Heart left ventricle (tissue), 16 donors: ENCODE measurements at regions not wholly inside any gene's neighbourhood (a gene's known extent, or its start where the extent isn't known, plus 50 kb on each side); places are given as distances from the start of the nearest gene placed in this dataset.

Experiments
- ATAC-seq, 4 donors: fragments of 200-7000 bp; cut with Tn5 transposase; one replicate each; pipeline ENCODE4 v1.9.1; 2020 to 2022; ENCODE audit warnings: moderate library complexity in 4 of 4, mild to moderate bottlenecking in 3 of 4, moderate number of reproducible peaks in 1 of 4
- DNase-seq, 5 donors: peaks; one replicate each; pipeline ENCODE4 v3.0.0-alpha.2; 2020
- H3K27ac ChIP-seq, 12 donors: fragments of 200-600 bp; sonication (generic) in 4 of 12; one replicate each; pipeline versions ENCODE4 v1.5.0 to v1.8.0; 2016 to 2022; ENCODE audit warnings: mild to moderate bottlenecking in 2 of 12
- H3K27me3 ChIP-seq, 9 donors: fragments of 200-600 bp; sonication (generic) in 2 of 9; one replicate each; pipeline versions ENCODE4 v1.5.1 to v1.8.0; 2016 to 2022; ENCODE audit warnings: mild to moderate bottlenecking in 3 of 9
- H3K36me3 ChIP-seq, 9 donors: fragments of 200-600 bp; sonication (generic) in 2 of 9; one replicate each; pipeline versions ENCODE4 v1.5.0 to v1.8.0; 2018 to 2022; ENCODE audit warnings: mild to moderate bottlenecking in 2 of 9
- H3K4me1 ChIP-seq, 12 donors: fragments of 200-600 bp; sonication (generic) in 4 of 12; one replicate each; pipeline versions ENCODE4 v1.5.0 to v1.8.0; 2016 to 2022; ENCODE audit warnings: mild to moderate bottlenecking in 3 of 12
- H3K4me3 ChIP-seq, 12 donors: fragments of 200-600 bp; sonication (generic) in 4 of 12; one replicate each; pipeline versions ENCODE4 v1.5.0 to v1.8.0; 2017 to 2022; ENCODE audit warnings: mild to moderate bottlenecking in 9 of 12, moderate library complexity in 4 of 12
- H3K9me3 ChIP-seq, 12 donors: fragments of 200-600 bp; sonication (generic) in 4 of 12; one replicate each; pipeline versions ENCODE4 v1.5.0 to v1.8.0; 2016 to 2022; ENCODE audit warnings: mild to moderate bottlenecking in 1 of 12
- POLR2A ChIP-seq, 2 donors: fragments of 450-650 bp; IDR thresholded peaks; one replicate each; pipeline ENCODE4 v1.6.1; 2017; ENCODE audit warnings: antibody characterized with exemption in 2 of 2, mild to moderate bottlenecking in 2 of 2, moderate library complexity in 2 of 2
- WGBS, 4 donors: extraction: QIAGEN DNeasy Blood & Tissue Kit in 2 of 4; methylation state at CpG; one replicate each; pipeline versions ENCODE4 v1.1.5 to v1.1.7; 2013 to 2018; 5-methylcytosine and 5-hydroxymethylcytosine counted together
- intact Hi-C, 10 donors: fragments of 100-400 bp; cut with DNase I; formaldehyde crosslinking; loops; one replicate each; pipeline versions ENCODE4 v1.11.1 to v1.14.2; 2022
- TF ChIP-seq, protein P1 (sequence below), 12 donors: fragments of 200-600 bp; sonication (generic) in 4 of 12; IDR thresholded peaks; one replicate each; pipeline versions ENCODE4 v1.5.0 to v1.8.0; 2018 to 2022; ENCODE audit warnings: antibody characterized with exemption in 12 of 12, mild to moderate bottlenecking in 5 of 12
- donor health status: ischemic (EF 13 %, LVEDD 7.1; RV severe dilation, severe dysfunction).
- donor health status: healthy with polysubstance abuse.
- donor health status: DM: no; HTN: yes; CAD: no.
- donor health status: DM: no; HTN: no; CAD: no.
- donor health status: ischemic (EF 25% LVEDD 6.9; RV normal size, moderate dysfunction).
- donor health status: ischemic (EF 25% LVEDD 5.7; RV mildly dilated, moderate dysfunction).
- donor health status: healthy.
- donor health status: DM: yes; HTN: yes; CAD: no.
- donor health status: ischemic (EF 35%, LVEDD 5.7; RV mildly dilated, moderate dysfunction).
- donor health status: nonischemic (EF 11% LVEDD 7.7; RV severe dilation, severe dysfunction).
- donor health status: DM: yes; HTN: yes; CAD: no.
- donor health status: PGD.
- donor health status: ischemic (EF 29% LVEDD 5.4; RV normal size, mild dysfunction).
- donor health status: nonischemic (EF 23%, LVEDD 6.1; RV moderate dilation, normal function).

DNA sequence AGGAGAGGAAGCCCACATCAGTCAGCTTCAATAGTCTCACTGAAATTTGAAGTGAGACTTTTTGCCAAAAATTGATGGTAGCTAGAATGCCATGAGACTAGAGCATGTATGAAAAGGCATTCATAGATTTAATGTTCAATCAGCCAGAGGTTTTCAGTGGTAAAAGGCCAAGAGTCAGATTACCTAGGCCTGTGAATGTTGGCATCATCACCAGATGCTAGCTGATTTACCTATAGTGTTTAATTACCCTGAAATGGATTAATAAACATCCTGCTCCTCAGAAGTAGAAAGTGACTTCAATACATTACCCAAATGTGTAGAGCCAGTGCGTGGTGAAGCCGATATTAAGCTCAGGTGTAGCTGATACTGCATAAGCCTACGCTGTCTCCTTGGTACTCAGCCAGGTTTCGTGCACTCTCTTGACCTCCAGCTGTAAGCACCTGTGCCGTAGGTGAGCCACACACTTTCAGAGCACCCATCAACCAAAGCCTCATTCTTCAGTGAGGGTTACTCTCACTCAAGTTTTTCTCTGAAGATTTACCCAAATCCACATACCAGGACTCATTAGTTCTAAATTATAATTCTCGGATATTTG, 1140.3 kb upstream of the SLC10A2 start:
- DNase-seq (no peak), ATAC-seq (no peak)
- H3K27ac ChIP-seq = no peak overlapping the region
- H3K27me3 ChIP-seq = no peaks in the 10 kb centered on the region
- H3K4me1 ChIP-seq = no peaks in the 10 kb centered on the region
- no peaks in the 10 kb centered on the region for H3K36me3 ChIP-seq
- intact Hi-C loops = no loop called here
- H3K4me3 ChIP-seq = no peak overlapping the region
- TF ChIP-seq, protein P1, sequence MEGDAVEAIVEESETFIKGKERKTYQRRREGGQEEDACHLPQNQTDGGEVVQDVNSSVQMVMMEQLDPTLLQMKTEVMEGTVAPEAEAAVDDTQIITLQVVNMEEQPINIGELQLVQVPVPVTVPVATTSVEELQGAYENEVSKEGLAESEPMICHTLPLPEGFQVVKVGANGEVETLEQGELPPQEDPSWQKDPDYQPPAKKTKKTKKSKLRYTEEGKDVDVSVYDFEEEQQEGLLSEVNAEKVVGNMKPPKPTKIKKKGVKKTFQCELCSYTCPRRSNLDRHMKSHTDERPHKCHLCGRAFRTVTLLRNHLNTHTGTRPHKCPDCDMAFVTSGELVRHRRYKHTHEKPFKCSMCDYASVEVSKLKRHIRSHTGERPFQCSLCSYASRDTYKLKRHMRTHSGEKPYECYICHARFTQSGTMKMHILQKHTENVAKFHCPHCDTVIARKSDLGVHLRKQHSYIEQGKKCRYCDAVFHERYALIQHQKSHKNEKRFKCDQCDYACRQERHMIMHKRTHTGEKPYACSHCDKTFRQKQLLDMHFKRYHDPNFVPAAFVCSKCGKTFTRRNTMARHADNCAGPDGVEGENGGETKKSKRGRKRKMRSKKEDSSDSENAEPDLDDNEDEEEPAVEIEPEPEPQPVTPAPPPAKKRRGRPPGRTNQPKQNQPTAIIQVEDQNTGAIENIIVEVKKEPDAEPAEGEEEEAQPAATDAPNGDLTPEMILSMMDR (IDR thresholded peaks at IDR 0.05) = no peak
- no peak for TF ChIP-seq POLR2A (IDR thresholded peaks at IDR 0.05)
- 93 to 96% (median 94%) methylated on average over 6 of the region's 6 CpGs for WGBS, 4 donors
- H3K9me3 ChIP-seq = no peaks in the 10 kb centered on the region

DNA sequence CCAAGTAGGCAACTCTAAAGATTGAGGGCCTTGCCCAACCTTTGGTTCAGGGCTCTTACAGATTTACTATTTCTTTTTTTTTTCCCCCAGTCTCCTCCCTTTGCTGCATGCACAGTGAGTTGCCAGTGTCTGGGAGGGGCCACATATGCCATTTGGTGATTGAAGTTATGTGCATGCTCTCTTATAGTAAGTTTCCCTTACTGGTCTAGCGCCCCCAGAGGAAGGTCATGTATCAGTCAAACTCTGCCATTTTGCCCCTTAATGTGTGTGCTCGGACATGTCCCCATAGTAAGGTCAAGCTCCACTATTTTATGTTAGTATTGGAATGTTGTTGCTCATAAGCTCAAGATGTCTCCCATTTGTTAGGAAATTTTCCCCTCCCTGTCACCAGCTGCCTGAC, 1138.0 kb upstream of the SLC10A2 start:
- ATAC-seq (no peak), DNase-seq (no peak)
- TF ChIP-seq POLR2A (IDR thresholded peaks at IDR 0.05) = no peak
- TF ChIP-seq, protein P1 (IDR thresholded peaks at IDR 0.05) = no peak
- intact Hi-C loops = no loop called here
- Histone ChIP-seq H3K27me3 (no peaks in the 10 kb centered on the region), H3K36me3 (no peaks in the 10 kb centered on the region), H3K4me3 (no peak overlapping the region), H3K27ac (no peak overlapping the region), H3K9me3 (no peaks in the 10 kb centered on the region), H3K4me1 (no peaks in the 10 kb centered on the region)
- WGBS, 4 donors = 73 to 86% (median 79%) methylated on average over 2 of the region's 2 CpGs

GRCh38 chr13:104198801-104199200, 1132.6 kb upstream of the SLC10A2 start:
- H3K4me3 ChIP-seq = no peak overlapping the region
- no peak for TF ChIP-seq POLR2A (IDR thresholded peaks at IDR 0.05)
- TF ChIP-seq, protein P1 (IDR thresholded peaks at IDR 0.05) = no peak
- H3K27me3 ChIP-seq = no peaks in the 10 kb centered on the region
- no peak for DNase-seq
- H3K4me1 ChIP-seq = no peaks in the 10 kb centered on the region
- no peaks in the 10 kb centered on the region for H3K9me3 ChIP-seq
- 58 to 72% (median 65%) methylated on average over 1 of the region's 1 CpG for WGBS, 4 donors
- H3K36me3 ChIP-seq = no peaks in the 10 kb centered on the region
- intact Hi-C loops = no loop called here
- ATAC-seq = no peak
- no peak overlapping the region for H3K27ac ChIP-seq

GRCh38 chr13:104196611-104197010, 1130.4 kb upstream of the SLC10A2 start:
- H3K27me3 ChIP-seq = no peaks in the 10 kb centered on the region
- DNase-seq (no peak), ATAC-seq (no peak)
- TF ChIP-seq, protein P1 (IDR thresholded peaks at IDR 0.05) = no peak
- no peak for TF ChIP-seq POLR2A (IDR thresholded peaks at IDR 0.05)
- no peak overlapping the region for H3K4me3 ChIP-seq
- WGBS, 4 donors = 55 to 66% (median 60%) methylated on average over 5 of the region's 5 CpGs
- intact Hi-C loops = no loop called here
- no peaks in the 10 kb centered on the region for H3K36me3 ChIP-seq
- no peaks in the 10 kb centered on the region for H3K9me3 ChIP-seq
- no peak overlapping the region for H3K27ac ChIP-seq
- no peaks in the 10 kb centered on the region for H3K4me1 ChIP-seq
